Stimulated activated CD8-positive, alpha-beta memory T cell treated with anti-CD3 and anti-CD28 coated beads, Interleukin-15, amount 100 ng/mL, for 24 hours (primary cell): ENCODE measurements at regions not wholly inside any gene's neighbourhood (a gene's known extent, or its start where the extent isn't known, plus 50 kb on each side); places are given as distances from the start of the nearest gene placed in this dataset.

Experiments used
- DNase-seq: peaks from one replicate; pipeline ENCODE4 v3.0.0-alpha.2; 2020; ENCODE audit warnings: low read depth

DNA sequence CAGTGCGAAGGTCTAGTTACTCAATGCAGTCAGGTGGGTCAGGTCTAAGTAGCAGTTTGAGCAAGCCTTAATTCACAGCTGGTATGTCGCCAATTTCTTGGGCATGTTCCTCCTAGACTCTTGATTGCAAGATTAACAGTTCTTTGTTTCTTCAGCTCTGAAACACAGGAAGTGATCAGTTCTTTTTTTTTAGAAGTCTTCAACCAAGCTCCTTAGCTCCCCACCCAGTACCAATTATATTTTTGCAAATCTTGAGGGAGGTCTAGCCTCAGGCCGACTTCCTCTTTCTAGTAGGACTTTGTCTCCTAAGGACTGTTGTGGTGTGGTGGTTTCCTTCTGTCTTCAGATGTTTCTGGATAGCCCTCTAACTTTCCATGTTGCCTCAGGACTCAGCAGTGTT lies 2054.2 kb downstream of the MAT2B start:
- DNase-seq = no peak

DNA sequence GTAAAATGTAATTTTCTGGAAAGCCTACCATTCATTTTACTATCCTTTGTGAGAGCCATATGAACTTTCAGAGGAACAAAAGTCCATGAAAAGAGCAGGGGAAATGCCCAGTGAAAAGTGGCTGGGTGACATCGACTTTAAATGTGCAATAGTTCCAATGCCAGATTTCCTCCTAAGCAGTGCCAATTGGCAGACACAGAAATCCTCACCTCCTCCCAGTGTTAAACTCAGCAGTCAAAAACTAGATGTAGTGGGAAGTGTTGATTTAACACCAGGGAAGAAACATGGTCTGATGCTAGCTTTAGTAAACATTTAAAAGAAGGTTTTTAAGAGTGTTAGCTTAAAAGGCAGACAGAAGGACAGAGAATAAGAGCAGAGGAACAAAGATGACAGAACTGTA lies 2055.2 kb downstream of the MAT2B start:
- DNase-seq = no peak

DNA sequence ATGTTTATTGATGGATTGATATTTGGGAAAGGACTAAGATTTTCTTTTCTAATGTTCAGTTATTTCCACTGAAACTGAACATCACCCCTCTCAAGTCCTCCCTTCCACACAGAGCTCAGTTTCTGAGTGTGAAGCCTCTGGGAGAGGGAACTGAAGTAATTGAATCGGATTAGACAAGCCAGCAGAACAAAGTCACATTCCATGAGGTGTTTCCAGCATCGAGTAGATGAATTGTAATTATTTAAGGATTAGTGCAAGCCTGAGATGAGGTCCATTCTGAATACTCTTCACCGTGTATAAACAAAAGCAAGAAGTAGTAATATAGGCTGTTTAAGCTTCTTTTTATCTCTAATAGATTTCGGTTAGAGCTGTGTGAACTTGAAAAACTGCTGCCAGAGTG lies 2060.5 kb downstream of the MAT2B start:
- DNase-seq = no peak

DNA sequence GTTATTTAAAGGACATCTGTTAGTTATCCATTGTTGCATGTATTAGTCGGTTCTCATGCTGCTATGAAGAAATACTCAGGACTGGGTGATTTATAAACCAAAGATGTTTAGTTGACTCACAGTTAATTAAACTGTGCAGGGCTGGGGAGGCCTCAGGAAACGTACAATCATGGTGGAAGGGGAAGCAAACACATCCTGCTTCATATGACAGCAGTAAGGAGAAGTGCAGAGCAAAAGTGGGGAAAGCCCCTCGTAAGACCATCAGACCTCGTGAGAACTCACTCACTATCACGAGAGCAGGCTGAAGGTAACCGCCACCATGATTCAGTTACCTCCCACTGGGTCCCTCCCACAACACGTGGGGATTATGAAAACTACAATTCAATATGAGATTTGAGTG lies 2064.1 kb downstream of the MAT2B start:
- no peak for DNase-seq

DNA sequence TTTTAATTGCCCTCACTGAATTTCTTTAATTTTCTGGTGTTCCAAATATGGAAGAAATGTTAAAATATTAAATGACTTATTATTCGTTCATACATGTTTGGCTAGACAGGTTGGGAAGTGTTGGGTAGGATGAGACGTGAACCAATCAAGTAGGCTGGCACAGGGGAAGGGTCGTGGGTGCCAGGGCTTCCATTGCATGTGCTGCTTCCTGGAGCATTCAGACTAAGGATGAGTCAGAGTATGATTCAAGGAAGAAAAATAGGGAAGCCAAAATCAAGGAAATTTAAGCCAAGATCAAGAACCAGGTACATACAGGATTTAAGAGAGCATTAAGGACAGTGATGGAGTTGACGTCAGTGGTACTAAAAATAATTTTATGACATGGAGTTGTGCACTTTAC lies 2068.0 kb downstream of the MAT2B start:
- no peak for DNase-seq

DNA sequence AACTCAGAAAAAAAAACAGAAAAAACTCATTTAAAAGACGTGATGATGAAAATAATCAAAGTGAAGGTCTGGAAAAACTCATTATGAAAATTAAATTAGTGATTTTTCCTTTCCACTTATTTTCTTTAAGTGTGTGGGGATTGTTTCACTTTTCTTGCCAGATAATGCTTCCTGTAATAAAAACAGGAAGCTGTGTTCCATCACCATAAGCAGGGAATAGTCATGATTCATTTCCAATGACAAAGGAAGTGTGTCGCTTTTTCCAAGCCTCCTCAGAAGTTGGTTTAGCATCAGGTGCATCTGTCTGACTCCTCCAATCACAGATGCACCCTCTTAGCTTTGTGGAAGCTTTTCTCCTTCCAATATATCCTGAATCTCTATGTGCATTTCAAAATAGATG lies 2068.7 kb downstream of the MAT2B start:
- DNase-seq = no peak

DNA sequence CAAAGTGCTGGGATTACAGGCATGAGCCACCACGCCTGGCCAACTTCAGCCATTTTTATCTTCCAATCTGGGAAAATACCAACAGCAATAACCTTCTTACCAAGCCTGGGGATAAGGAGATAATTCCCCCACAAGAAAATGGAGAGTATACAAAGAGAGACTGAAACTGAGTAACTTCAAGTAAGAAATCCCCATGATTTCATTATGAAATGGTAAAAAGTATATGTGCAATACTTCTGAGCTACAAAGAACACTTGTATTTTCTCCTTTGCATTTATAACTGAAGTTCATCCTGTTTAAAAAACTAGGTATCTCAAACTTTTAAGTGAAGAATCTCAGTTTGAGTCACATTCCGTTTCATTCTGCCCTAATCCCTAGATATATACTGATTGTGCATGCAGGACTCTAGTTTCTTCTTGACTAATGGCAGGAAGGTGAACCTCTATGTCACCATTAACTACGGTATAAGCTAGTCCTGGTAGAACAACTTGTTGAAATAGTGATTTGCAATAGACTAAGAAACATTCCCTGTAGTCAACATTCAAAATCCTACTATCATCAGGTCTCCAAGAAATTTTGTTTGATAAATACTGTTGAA lies 2071.4 kb downstream of the MAT2B start:
- DNase-seq = no peak

DNA sequence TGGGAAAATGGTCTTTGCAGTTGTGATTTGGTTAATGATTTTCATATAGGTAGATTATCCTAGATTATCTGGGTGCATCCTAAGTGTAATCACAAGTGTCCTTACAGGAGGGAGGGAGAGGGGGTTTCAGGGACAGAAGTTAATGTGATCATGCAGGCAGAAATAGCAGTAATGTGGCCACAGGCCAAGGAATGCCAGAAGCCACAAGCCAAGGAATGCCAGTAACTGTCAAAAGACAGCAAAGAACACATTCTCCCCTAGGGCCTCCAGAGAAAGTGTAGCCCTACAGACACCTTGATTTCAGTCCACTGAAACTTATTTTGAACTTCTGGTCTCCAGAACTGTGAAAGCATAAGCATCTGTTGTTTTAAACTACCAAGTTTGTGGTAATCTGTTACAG lies 2074.5 kb downstream of the MAT2B start:
- no peak for DNase-seq

DNA sequence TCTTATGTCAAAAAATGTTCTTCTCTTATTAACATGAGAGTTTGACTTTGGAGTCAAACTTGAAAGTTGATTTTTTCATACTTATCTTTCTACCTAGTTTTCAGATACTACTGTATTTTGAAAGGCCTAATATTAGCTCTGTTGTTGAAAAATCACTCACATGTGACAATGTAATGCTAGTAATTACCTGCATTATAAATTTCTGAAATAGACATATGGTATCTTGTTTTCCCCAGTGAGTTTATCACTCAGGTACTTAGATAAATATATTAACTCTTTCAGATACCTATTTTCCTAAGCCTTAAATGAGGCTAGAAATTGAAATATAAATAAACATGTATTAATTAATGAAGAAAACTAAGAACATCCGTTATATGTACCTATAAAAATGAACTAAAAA lies 2089.3 kb downstream of the MAT2B start:
- no peak for DNase-seq

DNA sequence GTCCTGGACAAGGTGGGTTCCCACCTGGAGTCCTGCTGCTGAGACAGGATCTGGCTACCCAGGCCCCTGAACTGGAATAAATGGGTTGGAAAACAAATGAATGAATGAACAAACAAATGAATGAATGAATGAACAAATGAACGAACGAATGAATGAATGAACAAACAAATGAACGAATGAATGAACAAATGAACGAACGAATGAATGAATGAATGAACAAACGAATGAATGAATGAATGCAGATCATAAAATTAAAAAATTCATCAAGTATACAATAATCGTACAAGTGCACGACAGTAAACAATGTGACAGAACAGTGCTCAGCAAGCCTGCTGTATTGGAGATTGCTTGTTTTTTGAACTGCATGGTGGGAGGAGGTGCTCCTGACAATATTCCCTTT lies 2097.1 kb downstream of the MAT2B start:
- no peak for DNase-seq

DNA sequence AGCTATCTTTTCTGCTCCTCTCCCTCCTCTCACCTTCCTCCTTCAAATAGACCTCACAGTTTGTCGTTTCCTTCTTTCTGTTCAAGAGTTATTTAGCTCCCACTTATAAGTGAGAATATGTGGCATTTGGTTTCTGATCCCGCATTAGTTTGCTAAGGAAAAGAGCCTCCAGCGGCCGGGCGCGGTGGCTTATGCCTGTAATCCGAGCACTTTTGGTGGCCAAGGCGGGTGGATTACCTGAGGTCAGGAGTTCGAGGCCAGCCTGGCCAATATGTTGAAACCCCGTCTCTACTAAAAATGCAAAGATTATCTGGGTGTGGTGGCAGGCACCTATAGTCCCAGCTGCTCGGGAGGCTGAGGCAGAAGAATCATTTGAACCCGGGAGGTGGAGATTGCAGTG lies 2101.6 kb downstream of the MAT2B start:
- DNase-seq = no peak

DNA sequence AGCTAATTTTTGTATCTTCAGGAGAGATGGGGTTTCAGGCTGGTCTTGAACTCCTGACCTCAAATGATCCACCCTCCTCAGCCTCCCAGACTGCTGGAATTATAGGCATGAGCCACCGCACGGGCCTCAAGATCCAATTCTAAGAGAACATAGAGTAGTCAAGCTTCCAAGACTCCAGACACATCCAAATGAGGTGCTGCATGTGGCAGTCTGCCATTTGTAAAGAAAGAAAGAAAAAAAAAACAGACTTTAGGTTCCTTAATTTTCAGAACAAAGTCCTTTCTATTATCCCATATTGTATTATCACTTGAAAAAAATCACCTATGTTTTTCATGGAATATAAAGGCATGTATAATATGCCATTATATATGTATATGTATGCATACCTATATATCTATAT lies 2104.5 kb downstream of the MAT2B start:
- no peak for DNase-seq

DNA sequence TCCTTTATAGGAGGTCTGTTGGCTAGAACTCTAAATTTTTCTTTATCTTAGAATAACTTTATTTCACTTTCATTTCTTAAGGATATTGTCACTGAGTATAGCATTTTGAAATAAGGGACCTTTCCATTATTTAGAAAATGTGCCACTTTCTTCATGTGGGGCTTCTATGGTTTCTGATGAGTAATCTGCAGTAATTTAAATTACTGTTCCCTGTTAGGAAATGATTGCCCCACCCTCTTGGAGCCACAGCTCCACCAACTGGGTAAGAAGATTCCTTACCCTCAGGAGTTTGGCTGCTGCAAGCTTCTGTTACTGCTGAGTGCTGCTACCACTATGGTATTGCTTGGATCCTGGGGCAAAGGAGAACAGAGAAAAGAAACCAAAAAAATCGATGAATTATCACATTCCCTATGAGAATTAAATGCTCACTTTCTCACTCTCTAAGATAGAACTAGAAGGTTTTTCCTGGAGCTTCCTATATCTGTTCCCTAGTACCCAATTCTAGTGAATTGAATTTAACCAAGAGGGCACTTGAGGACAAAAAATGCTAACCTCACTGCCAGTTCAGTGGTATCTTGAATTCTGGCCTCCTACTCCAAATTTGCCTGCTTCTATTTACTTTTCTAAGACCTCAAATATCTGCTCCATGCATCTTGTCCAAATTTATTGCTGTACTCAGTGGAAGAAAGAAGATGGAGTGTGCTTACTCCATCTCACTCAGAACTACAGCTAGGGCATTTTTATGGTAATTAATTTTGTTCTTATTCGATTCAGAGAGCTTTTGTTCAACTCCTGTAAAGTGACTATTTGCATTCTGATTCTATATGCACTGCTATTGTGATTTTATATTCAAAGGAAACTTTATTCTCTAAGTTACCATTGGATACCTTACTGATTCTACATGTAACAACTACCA lies 2111.3 kb downstream of the MAT2B start:
- no peak for DNase-seq

DNA sequence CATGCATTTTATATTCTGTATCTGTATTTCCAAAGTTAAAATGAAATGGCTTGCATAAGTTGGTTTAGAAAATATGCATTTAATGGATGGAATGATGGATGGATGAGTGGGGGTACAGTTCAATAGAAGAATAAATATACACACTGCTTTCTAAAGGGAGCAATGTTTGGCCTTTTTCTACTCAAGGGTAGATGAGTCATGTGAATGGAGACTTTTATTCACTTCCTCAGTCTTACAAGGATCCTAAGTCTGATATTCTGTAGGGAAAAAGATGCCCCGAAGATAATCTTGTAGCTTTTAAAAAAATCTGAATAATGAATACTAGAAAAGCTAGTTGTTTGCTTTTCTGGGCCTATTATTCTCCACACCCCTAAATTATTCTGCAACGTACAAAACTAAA lies 2112.1 kb downstream of the MAT2B start:
- no peak for DNase-seq

DNA sequence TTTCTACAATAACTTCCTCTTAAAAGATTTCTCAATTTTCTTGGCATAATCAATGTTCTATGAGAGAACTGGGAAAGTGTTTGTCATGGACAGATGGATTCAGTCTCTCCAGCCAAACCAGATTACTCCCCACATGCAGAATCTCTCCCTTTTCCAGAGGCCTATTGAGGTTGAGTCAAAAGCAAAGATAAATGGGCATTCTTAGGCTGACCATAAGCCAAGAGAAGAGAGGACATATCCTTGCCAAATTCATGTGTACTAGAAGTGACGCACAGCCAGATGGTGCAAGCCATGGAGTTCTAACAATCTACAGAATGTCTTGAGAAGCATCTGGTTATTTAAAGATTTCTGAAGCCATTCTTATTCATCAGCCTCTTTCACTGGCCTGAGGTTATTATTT lies 2115.0 kb downstream of the MAT2B start:
- DNase-seq = no peak

DNA sequence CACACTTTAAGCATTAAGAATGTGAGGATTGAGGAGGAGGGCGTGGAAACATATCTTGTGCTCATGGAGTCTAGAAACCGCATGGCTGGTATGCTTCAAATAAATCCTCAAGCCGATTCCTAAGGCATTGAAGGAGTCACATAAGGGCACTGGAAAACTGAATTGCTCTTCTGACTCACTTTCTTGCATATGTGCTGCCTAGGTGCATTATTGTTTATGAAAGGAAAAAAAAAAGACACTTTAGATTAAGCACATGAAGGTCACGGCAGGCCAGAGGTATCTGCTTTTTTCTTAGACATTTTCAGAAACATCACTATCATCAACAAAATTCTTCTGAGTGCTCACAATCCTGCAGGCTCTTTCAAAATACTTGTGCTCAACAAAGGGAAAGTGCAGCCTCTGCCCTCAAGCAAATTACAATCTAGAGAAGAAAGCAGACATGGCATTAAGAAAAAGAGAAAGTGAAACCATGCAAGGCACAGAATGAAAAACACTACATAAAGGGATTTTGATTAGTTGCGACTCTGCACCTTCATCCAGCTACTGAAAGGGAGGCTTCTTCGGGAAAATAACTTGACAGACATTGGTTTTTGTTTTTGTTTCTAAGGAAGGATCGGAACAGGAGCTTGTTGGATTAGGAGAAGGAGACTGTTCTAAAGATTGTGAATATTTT lies 2117.6 kb downstream of the MAT2B start:
- no peak for DNase-seq

DNA sequence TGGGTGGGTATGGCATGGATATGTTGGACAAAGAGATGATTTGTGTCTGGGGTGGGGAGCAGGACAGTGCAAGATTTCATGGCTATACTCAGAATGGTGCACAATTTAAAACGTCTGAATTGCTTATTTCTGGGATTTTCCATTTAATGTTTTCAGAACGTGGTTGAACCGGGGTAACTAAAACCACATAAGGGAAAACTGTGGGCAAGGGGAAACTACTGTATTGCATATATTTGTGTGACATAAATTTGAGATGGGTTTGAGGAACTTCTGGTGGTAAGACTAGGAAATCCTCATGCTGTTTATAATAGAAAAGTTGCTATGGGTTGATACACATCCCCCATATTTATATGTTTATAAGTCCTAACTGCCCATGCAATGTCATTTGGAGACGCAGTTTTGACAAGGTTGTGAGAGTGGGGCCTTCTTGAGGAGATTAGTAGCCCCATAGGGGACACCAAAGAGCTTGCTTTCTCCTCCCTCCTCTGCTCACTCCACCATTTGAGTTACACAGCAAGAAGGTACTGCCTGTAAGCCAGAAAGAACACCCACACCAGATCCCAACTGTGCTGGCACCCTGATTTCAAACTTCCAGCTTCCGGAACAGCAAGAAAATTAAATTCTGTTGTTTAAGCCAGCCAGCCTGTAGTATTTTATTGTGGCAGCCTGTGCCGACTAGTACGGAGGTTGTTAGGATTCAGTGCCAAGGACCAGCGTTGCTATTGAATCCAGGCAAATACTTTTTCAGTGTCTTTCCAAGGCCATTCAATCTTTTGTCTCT lies 2118.9 kb downstream of the MAT2B start:
- DNase-seq = no peak

DNA sequence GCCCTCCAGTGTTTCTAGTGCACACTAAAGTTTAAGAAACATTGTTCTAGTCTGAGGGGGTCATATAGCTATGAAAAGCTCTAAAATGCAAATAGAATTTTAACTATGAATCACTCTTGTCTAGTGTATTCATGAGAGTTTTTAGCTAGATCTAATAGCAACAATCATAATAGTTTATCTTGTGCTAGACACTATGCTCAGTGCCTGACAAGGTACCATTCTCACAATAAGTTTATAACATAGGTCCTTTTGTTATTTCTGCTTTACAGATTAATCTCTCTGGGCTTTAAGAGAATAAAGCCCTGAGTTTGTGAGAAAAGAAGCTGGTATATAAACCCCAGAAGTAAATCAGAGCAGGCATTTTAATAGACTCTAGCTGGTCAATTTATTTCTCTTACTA lies 2120.7 kb downstream of the MAT2B start:
- DNase-seq = no peak

DNA sequence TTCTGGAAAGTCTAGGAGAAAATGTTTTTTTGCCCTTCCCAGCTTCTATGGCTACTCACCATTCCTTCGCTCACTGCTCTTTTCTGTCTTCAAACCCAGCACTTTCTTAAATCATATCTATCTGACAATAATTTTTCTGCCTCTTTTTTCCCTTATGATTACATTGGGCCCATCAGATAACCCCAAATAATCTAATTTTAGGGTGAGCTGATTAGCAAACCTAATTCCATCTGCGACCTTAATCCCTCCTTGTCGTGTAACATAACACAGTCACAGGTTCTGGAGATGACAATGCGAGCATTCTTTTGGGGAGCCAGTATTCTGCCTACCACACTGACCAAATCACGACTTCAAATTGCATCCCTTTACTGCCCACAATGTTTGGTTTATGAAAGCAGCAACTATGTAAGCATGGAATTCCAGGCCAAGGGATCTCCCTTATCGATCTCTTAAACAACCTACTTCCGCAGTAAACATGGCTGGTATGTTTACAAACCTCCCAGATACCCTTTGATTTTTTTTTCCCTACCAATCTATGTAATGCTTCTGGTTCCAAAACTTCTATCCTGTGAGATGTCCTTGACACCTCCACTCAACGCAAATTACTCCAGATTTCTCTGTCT lies 2122.2 kb downstream of the MAT2B start:
- DNase-seq = no peak

DNA sequence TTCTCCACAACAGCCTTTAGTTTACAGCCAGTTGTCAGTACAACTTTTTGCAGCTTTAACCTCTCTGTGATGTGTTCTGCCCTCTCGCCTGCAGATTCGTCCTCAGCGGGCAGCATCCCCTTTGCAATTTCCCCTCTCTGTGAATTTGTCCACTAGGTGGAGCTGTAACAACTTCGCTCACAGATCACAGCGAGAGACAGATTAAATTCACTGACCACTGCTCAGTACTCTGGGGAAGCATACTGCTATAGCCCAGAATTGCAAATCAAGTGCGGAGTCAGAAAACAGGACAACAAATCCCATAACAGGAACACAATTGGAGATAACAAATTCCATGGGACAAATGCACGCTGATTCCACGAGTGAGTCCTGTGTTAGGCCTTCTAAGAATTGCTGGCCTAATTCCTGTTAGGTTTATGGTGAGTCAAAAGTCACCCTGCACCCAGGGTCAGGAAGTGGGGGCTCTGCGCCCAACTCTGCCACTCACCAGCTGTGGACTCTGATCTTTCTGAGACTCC lies 2124.9 kb downstream of the MAT2B start:
- no peak for DNase-seq

DNA sequence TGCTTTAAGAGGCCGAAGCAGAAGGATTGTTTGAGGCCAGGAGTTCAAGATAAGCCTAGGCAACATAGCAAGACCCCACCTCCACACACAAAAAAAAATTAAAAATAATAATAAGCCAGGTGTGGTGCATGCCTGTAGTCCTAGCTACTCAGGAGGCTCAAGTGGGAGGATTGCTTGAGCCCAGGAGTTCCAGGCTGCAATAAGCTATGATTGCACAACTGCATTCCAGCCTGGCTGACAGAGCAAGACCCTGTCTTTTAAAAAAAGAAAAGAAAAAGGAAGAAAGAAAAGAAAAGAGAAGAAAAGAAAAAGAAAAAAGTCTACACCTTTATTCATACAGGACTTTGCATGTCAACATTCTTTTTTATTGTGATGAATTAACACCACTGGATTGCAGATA lies 2125.8 kb downstream of the MAT2B start:
- no peak for DNase-seq

DNA sequence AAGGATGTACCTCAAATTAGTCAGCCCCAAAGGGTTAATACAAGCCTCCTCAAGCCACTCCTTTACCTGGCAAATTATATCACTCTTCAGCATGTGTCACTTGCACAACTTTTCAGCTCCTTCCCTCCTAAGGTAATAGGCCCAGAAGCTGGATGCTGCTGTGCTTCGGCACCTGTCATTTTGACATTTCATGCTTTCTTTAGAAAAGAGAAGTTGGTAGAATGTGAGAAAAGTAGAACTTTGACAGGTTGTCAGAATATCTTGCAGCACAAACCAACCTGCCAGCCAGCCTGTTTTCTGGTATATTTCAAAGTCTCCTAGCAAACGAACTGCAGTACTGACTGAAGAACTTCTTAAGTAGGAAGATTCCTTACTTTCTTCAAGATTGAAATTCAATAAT lies 2136.9 kb downstream of the MAT2B start:
- DNase-seq = no peak
